Spinal cord (tissue), 9 donors: ENCODE measurements at regions not wholly inside any gene's neighbourhood (a gene's known extent, or its start where the extent isn't known, plus 50 kb on each side); places are given as distances from the start of the nearest gene placed in this dataset.
"Not testable (repeated sequence)": the region's sequence is repeated elsewhere in the genome, so short reads cannot be mapped to it uniquely, and the experiment has no call there.

ENCODE experiments used
- DNase-seq, 6 donors: peaks; one replicate each; pipeline versions ENCODE4 v3.0.0 to v3.0.0-alpha.2; 2013 to 2015; ENCODE audit warnings: low spot score in 6 of 6, low read depth in 4 of 6
- H3K27ac ChIP-seq: one replicate; pipeline ENCODE4 v1.5.1; 2013; ENCODE audit warnings: low read depth, low read length, control low read depth
- H3K27me3 ChIP-seq: one replicate; pipeline ENCODE4 v1.6.1; 2013; ENCODE audit warnings: low read length; ENCODE audit not compliant: control insufficient read depth, insufficient read depth
- H3K36me3 ChIP-seq: one replicate; pipeline ENCODE4 v1.6.1; 2013; ENCODE audit warnings: low read length; ENCODE audit not compliant: control insufficient read depth, insufficient read depth
- H3K4me1 ChIP-seq: one replicate; pipeline ENCODE4 v1.6.1; 2013; ENCODE audit warnings: low read length; ENCODE audit not compliant: control insufficient read depth, insufficient read depth
- H3K4me3 ChIP-seq: one replicate; pipeline ENCODE4 v1.5.1; 2013; ENCODE audit warnings: low read depth, low read length, control low read depth
- H3K9me3 ChIP-seq: one replicate; pipeline ENCODE4 v1.6.1; 2013; ENCODE audit warnings: low read length; ENCODE audit not compliant: control insufficient read depth, insufficient read depth
- WGBS: methylation state at CpG from one replicate; pipeline ENCODE4 v1.1.5; 2013; ENCODE audit warnings: missing lambda C conversion rate; ENCODE audit not compliant: insufficient coverage; 5-methylcytosine and 5-hydroxymethylcytosine counted together
- donor health status: healthy.

DNA sequence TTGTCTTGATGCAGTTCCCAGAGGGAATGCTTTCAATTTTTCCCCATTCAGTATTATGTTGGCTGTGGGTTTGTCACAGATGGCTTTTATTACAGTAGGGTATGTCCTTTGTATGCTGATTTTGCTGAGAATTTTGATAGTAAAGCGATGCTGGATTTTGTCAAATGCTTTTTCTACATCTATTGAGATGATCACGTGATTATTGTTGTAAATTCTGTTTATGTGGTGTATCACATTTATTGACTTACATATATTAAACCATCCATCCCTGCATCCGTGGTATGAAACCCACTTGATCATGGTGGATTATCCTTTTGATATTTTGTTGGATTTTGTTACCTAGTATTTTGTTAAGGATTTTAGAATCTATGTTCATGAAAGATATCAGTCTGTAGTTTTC lies 959.8 kb upstream of the ROBO1 start:
- not testable (repeated sequence) for DNase-seq, H3K4me1 ChIP-seq, H3K9me3 ChIP-seq, H3K36me3 ChIP-seq, H3K27ac ChIP-seq, H3K27me3 ChIP-seq, H3K4me3 ChIP-seq
- no CpG with 5 or more reads among the region's 3 CpGs for WGBS

GRCh38 chr3:80709597-80710322 lies 942.0 kb upstream of the ROBO1 start:
- not testable (repeated sequence) for H3K9me3 ChIP-seq, H3K27me3 ChIP-seq, DNase-seq, H3K4me1 ChIP-seq, H3K4me3 ChIP-seq, H3K27ac ChIP-seq, H3K36me3 ChIP-seq
- WGBS = 83% methylated on average over 3 of the region's 5 CpGs

DNA sequence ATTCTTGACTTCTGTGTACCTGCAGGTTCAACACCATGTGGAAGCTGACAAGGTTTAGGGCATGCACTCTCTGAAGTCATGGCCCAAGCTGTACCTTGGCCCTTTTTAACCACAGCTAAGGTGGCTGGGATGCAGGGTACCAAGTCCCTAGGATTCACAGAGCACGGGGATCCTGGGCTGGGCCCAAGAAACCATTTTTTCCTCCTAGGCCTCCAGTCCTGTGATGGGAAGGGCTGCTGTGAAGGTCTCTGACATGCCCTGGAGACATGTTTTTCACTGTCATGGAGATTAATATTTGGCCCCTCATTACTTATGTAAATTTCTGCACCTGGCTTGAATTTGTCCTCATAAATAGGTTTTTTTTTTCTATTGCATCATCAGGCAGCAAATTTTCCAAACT lies 937.5 kb upstream of the ROBO1 start:
- H3K36me3 ChIP-seq = no peaks in the 10 kb centered on the region
- no peaks in the 10 kb centered on the region for H3K9me3 ChIP-seq
- 100% methylated on average over 1 of the region's 1 CpG for WGBS
- no peak for DNase-seq
- no peak overlapping the region for H3K4me3 ChIP-seq
- no peaks in the 10 kb centered on the region for H3K4me1 ChIP-seq
- no peak overlapping the region for H3K27ac ChIP-seq
- H3K27me3 ChIP-seq = no peaks in the 10 kb centered on the region

DNA sequence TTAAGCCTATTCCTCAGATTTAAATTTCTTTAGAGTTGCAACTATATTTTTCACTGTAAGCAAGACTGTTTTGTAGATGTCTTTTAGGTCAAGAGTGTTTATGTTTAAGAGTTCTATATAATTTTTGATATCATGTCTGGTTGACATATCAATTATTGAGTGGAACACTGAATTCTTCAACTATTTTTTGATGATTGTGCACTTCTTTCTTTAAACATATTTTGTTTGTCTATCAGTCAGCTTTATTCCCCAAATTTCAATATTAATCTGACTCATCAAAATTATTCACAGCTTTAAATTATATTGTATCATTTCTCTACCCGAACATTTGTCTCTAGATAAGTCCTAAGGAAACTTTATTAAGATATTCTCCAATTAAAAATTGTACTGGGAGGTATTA lies 933.6 kb upstream of the ROBO1 start:
- DNase-seq = no peak
- H3K4me3 ChIP-seq = no peak overlapping the region
- H3K27ac ChIP-seq = no peak overlapping the region
- no peaks in the 10 kb centered on the region for H3K36me3 ChIP-seq
- no peaks in the 10 kb centered on the region for H3K27me3 ChIP-seq
- H3K9me3 ChIP-seq = no peaks in the 10 kb centered on the region
- no CpG with 5 or more reads among the region's 1 CpG for WGBS
- H3K4me1 ChIP-seq = no peaks in the 10 kb centered on the region

GRCh38 chr3:80697291-80697690 lies 929.5 kb upstream of the ROBO1 start:
- Histone ChIP-seq H3K27ac (no peak overlapping the region), H3K9me3 (no peaks in the 10 kb centered on the region), H3K4me3 (no peak overlapping the region), H3K27me3 (no peaks in the 10 kb centered on the region), H3K36me3 (no peaks in the 10 kb centered on the region), H3K4me1 (no peaks in the 10 kb centered on the region)
- no peak for DNase-seq
- WGBS = no CpG with 5 or more reads among the region's 2 CpGs

DNA sequence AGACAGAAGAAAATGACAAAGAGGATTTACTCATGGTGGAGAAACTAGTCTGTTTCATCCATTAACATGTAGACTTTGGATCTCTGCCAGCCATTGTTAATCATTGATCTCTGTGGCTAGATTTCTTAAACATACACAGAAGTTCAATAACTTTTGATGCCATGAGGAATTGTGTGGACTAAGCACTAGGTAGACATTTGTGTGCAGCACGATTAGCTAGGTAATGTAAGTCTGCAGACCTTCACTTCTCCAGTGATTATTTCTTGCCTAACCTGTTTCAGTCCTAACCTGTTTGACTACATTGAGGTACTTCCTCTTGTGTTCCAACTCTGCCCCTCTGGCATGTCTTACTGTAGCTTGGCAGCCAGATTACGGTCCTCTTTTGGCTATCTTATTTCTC lies 928.5 kb upstream of the ROBO1 start:
- WGBS = 100% methylated on average over 1 of the region's 2 CpGs
- no peak for DNase-seq
- no peaks in the 10 kb centered on the region for H3K9me3 ChIP-seq
- H3K27me3 ChIP-seq = no peaks in the 10 kb centered on the region
- H3K4me3 ChIP-seq = no peak overlapping the region
- no peaks in the 10 kb centered on the region for H3K4me1 ChIP-seq
- no peak overlapping the region for H3K27ac ChIP-seq
- H3K36me3 ChIP-seq = no peaks in the 10 kb centered on the region

DNA sequence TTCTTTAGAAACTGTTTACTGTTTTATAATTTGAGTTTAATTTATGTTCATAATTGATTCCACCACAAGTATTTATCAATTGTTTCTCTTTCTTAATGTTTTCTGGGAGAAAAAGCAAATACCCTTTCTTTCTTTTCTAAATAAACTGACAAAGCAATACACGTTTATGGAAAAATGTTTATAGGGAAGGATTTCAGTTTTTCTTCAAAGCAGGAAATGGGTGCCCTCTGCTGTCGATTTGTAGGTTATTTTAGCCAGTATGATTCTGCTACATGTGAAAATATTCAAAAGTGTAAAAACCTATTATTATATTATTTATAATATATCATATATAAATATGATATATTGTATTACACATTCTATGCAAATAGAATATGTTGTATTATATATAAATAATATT lies 921.0 kb upstream of the ROBO1 start:
- peak in 4 of 6 donors; percentile 40 to 91 (median 62) for DNase-seq
- Histone ChIP-seq H3K4me3 (no peak overlapping the region), H3K27me3 (no peaks in the 10 kb centered on the region), H3K27ac (no peak overlapping the region), H3K36me3 (no peaks in the 10 kb centered on the region), H3K9me3 (no peaks in the 10 kb centered on the region), H3K4me1 (no peaks in the 10 kb centered on the region)
- no CpG with 5 or more reads among the region's 2 CpGs for WGBS

DNA sequence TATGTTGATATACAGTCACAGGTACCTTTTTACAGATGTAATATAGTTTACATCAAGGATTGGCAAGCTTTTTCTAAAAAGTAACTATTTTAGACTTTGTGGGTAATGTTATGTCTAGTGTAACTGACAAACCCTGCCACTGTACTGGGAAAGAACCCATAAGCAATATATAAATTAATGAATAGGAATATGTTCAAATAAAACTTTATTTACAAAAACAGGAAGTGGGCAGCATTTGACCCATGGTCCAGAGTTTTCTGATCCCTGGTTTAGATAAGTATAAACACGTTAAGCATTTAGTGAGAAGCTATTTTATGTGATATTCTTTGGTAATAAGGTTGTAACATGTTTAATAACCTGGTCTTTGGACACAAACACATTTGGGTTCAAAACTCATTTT lies 915.2 kb upstream of the ROBO1 start:
- no peak overlapping the region for H3K27ac ChIP-seq
- no peaks in the 10 kb centered on the region for H3K36me3 ChIP-seq
- no peak for DNase-seq
- no peaks in the 10 kb centered on the region for H3K4me1 ChIP-seq
- H3K9me3 ChIP-seq = no peaks in the 10 kb centered on the region
- no peak overlapping the region for H3K4me3 ChIP-seq
- no peaks in the 10 kb centered on the region for H3K27me3 ChIP-seq
- WGBS = no CpG with 5 or more reads among the region's 1 CpG

DNA sequence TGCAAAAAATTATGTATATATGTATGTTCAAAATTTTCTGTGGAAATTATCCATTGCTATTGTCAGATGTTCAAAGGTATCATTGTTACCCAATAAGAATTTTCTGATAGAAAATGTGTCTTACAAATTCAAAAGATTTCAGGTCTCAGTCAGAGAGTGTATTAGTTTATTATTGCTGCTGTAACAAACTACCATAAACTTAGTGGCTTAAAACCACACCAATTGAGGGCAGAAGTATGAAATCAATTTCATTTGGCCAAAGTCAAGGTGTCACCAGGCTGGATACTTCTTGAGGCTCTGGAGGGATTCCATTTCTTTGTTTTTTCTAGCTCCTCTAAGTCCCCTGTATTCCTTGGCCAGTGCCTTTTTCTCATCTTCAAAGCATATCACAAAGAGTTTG lies 914.4 kb upstream of the ROBO1 start:
- no peaks in the 10 kb centered on the region for H3K27me3 ChIP-seq
- H3K27ac ChIP-seq = no peak overlapping the region
- no peak overlapping the region for H3K4me3 ChIP-seq
- no peaks in the 10 kb centered on the region for H3K9me3 ChIP-seq
- H3K4me1 ChIP-seq = no peaks in the 10 kb centered on the region
- no peaks in the 10 kb centered on the region for H3K36me3 ChIP-seq
- DNase-seq = no peak

DNA sequence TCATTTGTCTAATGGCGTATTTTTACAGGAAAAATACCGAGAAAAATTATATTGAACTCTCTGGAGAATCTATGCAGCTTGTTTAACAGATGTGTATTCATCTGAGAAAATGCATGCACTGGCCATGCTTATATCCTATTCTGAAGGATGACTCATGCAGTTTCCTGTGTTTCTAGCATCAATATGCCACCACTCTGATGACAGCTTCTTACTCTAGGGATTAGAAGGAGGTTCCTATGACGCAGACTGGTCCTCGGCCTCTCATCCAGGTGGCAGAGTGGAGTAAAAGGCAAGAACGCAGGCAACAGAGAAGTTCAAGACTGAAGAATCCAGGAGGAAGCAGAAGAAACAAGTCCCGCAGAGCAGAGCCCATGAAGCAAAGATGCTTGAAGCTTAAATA lies 910.0 kb upstream of the ROBO1 start:
- no peak overlapping the region for H3K4me3 ChIP-seq
- 83% methylated on average over 5 of the region's 6 CpGs for WGBS
- H3K27ac ChIP-seq = no peak overlapping the region
- H3K9me3 ChIP-seq = no peaks in the 10 kb centered on the region
- DNase-seq = no peak
- no peaks in the 10 kb centered on the region for H3K27me3 ChIP-seq
- H3K4me1 ChIP-seq = no peaks in the 10 kb centered on the region
- H3K36me3 ChIP-seq = no peaks in the 10 kb centered on the region
